Stimulated activated CD8-positive, alpha-beta memory T cell treated with anti-CD3 and anti-CD28 coated beads, Interleukin-2, amount 100 ng/mL, for 1 hour (primary cell): ENCODE measurements at regions not wholly inside any gene's neighbourhood (a gene's known extent, or its start where the extent isn't known, plus 50 kb on each side); places are given as distances from the start of the nearest gene placed in this dataset.

ENCODE experiments used
- DNase-seq, 2 donors: peaks; one replicate each; pipeline ENCODE4 v3.0.0-alpha.2; 2020; ENCODE audit warnings: low read depth in 2 of 2

DNA sequence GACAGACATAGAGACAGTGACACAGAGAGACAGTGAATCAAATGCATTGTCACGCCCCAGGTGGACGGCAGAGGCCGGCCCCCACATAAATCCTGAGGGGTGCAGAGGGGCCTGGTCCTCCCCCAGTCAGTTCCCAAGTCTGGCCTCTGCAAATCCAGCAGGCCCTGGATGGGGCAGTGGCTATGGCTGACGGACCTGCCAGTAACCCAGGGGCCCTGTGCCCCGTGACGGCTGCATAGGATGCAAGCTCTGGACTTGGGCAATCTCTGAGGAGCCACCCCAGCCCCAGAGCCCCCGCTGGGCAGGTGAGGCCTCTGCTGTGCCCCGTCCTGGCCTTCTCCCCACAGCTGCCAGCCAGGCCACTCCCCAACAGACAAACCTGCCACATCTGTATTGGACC is 204.5 kb downstream of the BRD1 start:
- DNase-seq: no peak

DNA sequence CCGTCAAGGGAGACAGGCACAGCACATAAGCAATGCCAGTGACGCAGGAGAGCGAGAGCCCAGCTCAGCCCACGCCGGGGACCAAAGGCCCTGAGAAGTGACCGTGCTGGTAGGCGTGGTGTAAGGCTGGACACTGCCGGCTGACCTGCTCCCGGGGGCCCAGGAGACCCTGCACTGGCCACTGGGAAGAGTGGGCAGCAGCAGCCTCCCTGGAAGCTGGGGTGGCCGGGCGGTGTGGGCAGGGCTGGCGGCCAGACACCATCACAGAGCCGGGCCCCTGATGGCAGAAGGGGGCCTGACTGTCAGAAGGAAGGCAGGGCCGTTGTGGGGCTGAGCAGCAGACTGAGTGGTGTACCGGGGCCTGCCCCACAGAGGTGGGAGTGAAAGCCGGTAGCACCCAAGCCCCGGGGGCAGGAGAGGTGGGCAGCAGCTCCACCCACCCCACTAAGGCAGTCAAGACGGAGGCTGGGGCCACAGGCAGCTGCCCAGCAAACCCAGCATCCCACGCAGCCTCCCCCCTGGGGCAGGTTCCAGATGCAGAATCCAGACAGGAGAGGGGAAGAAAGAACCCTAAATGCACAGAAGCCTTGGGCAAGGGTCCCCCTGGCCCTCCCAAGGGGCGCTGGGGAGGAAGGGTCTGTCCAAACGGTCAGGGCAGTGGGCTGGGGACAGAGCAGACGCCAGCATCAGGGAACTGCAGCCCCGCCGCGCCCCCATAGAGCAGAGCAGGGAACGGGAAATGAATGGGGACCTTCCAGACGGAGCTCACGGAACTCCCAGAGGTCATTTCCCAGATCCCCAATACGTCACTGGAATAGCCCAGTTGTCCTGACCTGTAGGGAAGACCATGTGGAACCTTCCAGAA is 205.2 kb downstream of the BRD1 start:
- no peak for DNase-seq

DNA sequence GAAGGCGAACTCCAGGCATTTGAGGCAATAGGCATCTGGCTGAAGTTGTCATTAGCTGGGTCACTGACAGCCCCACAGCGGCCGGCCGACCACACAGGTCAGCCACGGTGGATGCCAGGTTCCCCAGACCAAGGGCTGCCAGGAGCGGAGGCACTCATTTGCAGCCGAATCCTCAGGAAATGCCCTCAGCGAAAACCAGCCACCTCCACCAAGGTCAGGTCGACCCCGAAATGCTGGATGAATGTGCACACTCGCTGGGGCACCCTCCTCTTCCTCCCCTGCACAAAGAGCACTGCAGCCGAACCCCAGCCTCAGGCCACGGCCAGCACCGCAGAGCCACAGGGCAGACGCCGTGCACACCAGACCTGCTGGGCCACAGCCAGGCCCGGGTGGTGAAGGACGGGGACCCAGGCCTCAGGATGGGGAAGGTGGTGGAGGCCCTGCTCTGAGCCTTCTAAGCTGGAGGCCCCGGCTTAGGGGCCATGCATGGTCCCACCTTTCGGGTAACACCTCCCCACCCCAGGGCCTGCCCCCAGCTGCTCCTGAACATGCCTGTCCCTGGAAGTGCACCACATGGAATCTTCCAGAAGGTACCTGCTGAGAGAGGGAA is 206.0 kb downstream of the BRD1 start:
- DNase-seq: no peak

DNA sequence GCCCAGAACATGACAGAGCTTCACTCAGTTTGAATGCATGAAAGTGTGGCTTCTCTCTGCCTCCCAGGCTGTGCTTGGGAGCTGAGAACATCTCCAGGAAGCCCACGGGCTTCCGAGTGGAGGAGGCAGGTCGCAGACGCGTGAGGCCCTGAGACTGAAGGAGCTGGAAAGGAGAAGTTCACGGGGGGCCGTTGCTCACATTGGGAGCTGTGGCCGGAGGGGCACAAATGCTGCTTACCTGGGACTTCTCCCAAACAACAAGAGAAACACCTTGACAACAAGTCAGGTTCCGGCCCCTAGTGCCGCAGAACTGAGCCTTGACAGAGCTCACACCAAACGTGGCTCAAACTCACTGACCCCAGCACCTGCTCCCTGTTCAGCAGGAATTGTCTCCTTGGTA is 207.0 kb downstream of the BRD1 start:
- DNase-seq: no peak

DNA sequence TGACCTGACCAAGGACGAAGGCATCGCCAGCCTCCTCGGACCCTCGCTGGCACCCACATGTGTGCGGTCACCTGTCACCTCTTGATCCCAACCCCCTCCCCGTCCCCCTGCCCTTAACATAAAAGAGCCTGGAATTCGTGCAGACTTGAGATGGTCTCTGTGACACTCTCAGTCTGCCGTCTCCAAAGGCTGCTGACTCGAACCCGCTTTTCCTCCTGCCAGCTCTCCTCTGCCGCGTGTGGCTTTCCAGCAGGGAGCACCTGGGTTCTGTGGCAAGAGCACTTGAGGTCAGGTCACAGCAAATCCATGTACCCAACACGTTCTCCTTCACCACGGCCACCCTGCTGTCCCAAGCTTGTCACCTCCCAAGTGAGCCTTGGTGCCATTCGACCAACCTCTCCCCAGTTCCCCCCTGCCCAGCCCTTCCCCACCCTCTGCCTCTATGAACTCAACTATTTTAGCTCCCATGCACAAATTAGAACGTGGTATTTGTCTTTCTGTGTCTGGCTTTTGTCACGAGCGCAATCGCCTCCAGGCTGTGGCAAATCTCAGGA is 207.6 kb downstream of the BRD1 start:
- no peak for DNase-seq

DNA sequence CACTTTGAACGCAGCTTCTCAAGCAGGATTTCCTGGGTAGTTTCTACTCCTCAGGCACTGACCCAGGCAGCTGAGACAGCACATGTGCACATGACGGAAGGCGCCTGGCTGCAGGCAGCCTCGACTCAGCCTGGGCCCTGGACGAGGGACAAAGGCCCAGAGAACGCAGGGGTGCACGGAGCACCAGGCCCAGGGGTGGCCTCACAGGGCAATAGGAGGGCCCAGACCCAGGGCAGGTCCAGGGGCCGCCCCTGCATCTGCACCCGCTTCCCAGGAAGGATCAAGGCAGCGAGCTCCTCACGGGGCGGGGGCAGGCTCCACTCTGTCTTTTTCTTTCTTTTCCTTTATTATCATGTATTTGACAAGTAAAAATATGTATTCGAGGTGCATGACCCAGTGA is 208.4 kb downstream of the BRD1 start:
- DNase-seq: no peak

DNA sequence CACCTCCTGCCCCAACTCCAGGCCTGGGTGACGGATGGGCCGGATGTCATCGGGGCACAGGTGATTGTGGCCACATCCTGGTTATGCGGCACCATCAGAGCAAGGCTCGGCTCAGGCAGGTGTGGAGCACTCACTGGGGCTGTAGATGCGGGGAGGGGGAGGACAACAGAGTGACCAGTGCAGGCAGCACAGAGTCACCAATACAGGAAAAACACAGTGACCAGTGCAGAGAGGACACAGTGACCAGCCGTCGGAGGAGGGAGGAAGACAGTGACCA is 209.1 kb downstream of the BRD1 start:
- no peak for DNase-seq

DNA sequence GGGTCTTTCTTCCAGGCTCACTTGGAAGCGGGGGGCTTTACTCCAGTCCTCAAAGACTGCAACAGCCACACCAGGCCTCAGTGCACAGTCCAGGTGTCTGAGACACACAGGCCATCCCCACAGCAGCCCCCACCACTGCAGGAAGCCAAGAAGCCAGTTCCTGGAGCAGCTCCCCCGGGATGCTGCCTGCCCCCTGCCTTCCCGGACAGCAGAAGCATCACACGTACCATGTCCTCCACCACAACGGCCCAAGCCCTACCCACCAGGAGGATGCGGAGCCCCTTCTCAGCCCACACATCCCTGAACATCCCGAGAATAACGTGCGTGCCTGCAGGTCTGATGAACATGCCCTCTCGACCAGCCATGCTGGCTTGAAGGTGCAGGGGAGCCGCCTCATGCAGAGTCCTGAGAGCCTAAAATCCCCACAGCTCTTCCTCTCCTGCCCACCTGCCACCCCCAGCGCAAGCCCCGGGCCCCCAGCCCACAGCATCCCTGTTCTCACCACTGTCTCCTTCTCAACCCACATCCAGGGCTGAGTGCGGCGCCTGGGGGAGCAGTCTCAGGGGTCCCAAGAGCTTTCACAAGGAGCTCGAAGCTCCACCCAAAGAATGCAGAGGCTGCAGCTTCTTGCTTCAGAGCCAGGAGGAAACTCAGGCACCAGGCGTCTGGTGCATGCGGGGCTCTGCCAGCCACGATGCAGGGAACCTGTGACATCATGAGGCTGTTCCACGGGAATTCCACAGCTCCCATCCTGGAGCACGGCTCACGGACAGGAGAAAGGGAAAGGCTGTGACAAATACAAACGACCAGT is 209.6 kb downstream of the BRD1 start:
- no peak for DNase-seq

DNA sequence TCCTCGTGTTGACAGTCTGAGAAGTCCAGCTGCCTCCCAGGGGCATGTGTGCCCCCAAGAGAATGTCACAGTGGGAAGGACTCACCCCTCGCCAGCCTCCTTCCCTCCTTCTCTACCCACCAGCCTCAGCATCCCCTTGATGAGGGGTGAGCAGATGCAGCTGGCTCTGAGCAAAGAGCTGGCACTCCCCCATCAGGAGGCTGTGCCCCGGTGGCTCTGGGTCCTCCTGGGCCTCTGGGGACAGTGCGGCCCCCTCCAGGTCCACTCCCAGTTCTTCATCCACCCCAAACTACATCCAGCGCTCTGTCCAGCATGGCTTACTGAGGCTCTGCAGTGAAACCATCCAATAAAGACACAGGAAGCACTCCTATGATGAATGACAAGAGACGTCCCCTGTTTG is 210.4 kb downstream of the BRD1 start:
- DNase-seq: no peak

DNA sequence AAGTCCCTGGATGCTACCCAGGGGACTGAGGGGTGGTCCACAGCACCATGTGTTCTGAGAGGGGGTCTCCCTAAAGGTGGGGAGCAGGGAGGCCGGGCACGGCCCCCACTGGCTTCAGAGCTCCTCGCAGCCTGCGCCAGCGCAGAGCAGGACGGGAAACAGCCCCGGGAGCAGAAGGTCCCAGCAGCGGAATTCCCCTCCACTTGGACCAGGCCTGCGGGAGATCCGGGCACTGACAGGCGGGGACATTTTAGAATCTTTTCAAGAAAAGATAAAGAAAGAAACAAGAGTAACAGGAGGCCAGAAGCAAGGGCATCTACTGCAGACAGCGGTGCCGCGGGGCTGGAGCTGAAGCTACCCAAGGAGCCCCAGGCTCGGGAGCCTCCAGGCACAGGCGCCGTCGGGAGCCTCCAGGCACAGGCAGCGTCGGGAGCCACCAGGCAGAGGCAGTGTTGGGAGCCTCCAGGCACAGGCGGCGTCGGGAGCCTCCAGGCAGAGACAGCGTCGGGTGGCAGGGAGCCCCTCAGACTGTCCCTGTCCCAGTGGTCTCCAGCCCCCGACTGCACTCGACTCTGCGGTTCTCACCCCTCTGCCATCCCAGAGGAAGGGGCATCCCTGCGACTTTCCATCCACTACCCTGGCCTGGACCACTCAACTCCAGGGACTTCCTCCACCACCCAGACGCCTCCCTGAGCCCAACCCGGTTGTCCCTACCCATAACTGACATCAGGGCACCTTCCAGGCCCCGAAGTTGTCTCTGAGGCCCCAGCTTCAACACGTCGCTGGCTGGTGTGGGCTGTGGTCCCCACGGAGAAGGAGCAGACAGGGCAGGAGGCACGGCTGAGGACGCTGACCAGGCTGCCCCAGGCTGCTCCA is 211.1 kb downstream of the BRD1 start:
- DNase-seq: no peak

DNA sequence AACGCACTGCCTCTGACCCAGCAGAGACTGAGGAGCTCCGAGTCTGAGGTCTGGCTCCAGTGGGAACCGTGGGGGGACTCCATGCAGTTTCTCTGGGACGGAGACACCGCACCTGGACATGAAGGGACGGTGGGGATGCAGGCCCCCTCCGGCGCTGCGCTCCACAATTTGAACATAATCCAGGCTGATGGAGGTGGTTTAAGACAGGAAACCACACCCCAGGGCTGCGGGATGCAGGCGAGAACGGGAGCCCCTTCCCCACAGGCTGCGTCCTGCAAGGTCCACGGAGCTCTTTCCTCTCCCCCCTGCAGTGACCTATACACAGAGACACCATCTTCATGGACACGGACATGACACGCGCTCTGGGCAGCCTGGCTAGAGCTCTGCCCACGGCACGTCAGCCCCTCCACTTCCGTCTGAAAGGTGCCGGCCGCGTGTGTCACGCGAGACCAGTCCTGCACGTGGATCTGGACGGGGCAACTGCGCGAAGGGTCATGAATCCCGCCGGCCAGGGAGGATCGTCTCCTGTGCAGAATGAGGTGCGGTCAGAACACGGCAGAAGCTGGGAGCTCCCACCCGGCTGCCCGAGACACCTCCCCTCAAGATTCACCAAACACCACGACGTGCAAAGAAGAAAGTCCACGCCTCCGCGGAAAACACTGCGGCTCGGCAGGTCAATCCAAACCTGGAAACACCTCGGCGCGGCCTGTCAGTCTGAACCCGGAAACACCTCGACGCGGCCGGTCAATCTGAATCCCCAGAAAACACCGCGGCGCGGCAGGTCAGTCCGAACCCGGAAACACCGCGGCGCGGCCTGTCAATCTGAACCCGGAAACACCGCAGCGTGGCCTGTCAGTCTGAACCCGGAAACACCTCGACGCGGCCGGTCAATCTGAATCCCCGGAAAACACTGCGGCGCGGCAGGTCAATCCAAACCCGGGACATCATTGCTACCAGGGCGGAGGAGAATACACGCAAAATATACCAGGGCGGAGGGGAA is 212.4 kb downstream of the BRD1 start:
- no peak for DNase-seq

DNA sequence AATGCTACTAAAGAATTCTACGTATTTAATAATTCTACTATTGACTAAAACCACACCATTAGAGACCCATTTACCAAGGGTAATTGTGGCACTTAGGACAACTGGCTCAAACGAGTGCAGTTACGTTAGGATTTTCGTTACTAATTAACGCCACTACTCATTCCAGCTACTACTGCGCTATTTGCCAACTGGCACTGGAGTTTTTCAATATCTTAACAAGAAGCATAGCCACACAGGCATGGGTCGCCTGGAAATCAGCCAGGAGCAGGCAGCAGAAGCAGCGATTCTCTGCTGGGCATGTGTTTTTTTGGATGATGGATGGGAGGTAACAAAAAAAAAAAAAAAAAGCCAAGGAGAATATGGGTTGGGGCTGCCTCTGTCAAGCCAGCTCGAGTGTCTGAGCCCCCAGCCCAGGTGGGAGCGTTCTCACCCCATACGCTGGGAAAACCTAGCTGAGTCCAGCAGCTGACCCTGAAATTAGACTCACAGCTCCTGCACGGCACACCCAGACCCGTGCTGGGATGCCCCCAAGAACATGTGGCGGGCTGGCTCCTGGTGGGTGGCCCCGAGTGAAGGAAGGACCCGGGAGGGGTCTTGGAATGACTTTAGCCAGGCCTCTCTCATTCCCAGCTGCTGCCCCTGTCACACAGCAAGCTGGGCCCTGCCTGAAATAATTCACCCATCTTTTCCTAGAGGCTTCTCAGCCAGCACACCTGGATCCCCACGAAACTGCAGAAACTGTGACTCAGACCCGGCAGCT is 214.0 kb downstream of the BRD1 start:
- no peak for DNase-seq

DNA sequence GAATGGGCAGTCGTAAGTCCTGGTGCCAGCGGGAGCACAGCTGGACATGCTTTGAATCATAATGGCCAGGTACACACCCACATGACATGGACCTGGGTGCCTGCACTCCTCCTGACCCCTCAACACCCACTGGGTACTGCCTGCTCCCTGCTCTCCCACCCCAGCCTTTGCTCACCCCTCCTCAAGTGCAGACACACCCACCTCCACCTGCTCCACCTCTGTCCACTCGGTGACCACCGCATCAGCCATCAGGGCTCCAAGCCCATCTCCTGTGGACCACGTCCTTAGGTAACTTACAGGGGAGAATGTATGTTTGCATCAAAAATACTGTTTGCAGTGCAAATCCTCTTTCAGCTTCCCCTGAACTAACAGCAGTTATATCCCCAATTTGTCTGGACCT is 214.6 kb downstream of the BRD1 start:
- no peak for DNase-seq

DNA sequence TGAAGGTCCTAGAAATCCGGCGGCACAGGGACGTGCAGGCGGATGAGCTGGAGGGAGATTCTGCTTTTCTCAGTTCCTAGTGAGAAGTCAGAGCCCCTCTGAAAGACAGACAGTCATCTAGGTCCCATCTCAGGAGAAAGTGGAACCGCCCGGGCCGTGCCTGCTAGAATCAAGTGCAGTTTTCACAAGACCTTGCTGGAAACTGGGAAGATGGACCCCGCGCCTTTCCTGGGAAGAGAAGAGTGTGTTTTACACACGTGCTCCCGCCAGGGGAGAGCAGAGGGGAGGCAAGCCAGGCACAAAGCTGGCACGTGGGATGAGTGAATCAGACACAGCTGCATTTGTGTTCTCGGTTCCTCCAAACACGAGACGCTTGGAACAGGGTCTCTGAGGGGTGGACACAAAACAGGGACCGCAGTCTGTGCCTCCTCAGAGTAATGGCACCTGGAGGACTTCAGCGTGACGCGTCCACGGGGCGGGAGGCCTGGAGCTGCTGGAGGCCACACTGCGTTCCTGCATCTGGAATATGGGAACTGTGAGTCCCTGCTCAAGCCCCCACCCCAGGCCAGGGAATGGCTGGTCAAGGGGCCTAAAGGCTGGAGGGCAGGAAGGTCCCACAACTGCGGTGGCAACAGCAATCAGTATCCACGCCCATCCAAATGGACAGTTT is 218.3 kb downstream of the BRD1 start:
- no peak for DNase-seq

DNA sequence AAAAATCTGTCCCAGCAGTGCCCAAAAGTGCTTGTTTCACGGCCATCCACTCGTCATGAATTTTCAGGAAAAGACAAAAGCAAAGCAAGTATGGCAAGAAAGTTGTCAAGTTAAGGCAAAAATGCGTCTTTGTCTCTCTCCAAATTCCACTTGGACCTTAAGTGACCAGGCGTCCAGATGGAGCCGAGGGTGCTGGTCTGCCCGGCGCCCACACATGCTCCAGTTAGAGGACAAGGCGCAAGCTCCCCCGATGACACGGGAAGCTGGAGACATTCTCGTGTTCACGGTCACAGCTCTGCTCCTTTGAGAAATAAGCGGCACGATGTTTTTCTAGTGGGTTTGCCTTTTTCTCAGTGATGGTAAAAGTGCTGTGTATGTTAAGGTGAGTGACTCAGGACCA is 219.0 kb downstream of the BRD1 start:
- DNase-seq: no peak

DNA sequence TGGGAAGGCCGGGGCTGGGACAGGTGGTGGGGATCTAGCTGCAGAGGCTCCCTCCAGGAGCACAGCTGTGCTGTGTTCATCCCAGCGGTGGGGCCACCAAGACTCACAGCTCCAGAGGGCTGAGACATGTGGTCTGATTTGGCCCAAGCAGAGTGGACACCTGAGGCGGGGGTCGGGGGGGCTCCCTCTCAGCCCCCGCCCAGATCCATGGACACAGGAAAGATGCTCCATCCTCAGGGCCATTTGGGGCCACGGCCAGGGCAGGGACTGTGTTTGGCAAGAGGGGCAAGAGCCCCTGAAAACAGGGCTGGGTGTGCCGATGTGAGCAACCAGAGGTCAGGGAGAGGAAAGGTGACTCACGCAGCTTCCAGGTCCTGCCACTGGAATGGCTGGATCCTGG is 219.4 kb downstream of the BRD1 start:
- no peak for DNase-seq

DNA sequence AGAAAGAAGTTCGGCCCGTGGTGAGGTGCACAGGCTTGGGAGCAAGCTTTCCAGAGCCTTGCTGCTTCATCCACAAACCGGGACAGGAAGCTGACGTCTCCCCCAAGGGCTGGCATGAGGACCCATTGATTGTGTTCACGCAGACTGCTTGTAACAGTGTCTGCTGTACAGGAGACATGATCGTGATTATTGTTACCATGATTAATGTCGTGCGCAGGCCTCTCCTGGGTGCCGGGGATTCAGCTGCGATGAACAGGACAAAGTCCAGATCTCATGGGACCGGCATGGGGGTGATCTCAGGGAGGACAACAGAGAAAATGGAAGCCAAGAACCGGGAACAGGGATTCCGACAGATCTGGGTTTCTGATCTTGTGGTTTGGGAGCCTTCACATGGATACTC is 219.9 kb downstream of the BRD1 start:
- no peak for DNase-seq

DNA sequence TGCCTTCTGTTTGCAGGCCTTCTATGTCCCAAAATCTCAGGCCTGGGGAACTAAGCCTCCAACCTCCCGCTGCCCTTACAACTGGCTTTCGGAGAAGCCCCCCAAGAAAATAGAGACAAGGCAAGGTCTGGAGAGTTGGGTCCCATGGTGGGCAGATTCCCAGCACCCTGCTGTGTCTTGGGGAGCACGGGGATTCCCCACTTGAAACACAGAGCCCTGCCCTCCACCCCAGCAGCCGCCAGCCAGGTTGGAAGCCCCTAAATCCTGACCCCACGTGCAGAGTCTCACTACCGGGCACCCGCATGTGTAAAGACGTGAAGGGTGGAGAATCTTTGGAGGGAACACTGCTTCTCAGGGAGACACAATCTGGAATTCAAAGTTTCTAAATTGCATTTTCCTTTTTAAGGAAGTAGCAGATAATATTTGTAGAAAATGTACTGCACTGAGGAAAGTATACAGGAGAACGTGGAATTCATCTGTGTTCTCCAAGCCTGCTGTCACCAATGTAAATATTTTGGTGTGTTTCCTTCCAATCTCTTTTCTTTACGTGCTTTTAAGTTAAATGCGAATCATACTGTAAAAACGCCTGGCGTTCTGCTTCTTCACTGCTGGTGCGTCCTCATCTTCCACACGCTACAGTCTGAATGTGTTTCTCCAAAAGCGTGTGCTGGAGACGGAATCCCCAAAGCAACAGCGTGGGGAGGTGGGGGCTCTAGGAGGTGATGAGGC is 220.9 kb downstream of the BRD1 start:
- DNase-seq: no peak
